ENCODE measurements at regions not wholly inside any gene's neighbourhood (a gene's known extent, or its start where the extent isn't known, plus 50 kb on each side); places are given as distances from the start of the nearest gene placed in this dataset.
"Not testable (repeated sequence)": the region's sequence is repeated elsewhere in the genome, so short reads cannot be mapped to it uniquely, and the experiment has no call there.

DNA sequence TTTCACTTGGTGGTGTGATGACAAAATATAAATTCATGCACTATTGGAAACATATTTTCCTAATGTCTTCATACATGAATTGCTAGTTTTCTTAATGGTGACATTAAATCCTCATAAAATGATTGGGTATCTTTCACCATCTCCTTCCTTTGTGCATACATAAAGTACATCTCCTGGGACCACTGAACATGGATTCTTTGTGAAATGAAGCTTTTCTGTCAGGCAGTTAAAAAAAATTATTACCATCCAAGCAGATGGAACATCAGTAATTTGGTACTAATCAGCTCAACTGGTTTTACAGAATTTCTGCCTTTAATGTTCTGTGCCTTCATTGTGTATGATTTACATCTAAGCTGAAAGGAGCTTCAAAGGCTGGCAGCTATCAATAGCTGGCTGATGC lies 891.7 kb upstream of the SLC10A2 start:
- in situ Hi-C loops (cut with HindIII; ENCODE audit: low sequenced_read_pairs), result loop anchor here (5.0 kb wide), 1 partner anchor 54 kb away; no protein-coding TSS in a partner anchor

GRCh38 chr13:103953859-103954258 lies 887.6 kb upstream of the SLC10A2 start:
- in situ Hi-C loops (cut with HindIII; ENCODE audit: low sequenced_read_pairs), result no loop called here

- in situ Hi-C loops (cut with HindIII; ENCODE audit: low sequenced_read_pairs), result no loop called here
These were observed 886.0 kb upstream of the SLC10A2 start for GRCh38 chr13:103952183-103952582.

DNA sequence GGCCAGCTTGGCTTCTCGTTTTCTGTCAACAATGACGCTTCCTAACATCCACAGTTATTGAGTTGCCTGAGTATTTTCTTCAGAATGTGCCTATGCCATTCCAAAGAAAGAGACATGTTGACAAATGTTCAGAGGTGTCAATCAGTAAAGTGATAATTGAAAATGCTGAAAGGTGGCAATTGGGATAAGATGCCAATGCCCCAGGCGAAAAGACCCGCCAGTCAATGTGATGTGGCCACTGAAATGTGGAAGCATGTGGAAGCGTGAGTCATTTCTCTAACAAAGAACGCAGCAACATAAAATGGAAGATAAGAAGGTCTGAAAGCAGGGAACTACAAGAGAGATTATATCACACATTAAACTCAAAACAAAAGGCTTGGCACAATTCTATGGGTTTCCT lies 882.2 kb upstream of the SLC10A2 start:
- in situ Hi-C loops (cut with HindIII; ENCODE audit: low sequenced_read_pairs), result no loop called here

DNA sequence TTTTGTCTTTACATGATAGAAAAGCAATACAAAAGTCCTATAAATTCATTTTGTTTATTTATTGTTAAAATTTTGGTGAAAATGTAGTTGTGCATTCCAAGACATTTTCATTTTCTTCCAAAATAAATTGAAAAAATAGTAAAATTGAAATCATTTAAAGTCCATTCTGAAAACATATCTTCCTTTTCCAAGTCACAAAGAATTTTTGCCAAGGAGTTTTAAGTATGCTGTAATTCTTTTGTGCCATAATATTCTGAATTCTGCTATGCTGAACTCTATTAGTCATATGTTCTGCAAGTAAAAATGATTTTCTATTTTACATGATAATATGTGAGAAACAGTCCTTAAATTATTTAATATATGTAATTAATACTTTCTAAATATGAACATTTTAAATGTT lies 879.6 kb upstream of the SLC10A2 start:
- in situ Hi-C loops (cut with HindIII; ENCODE audit: low sequenced_read_pairs), result no loop called here

GRCh38 chr13:103941506-103942140 lies 875.4 kb upstream of the SLC10A2 start:
- in situ Hi-C loops (cut with HindIII; ENCODE audit: low sequenced_read_pairs), result no loop called here

GRCh38 chr13:103935117-103935516 lies 868.9 kb upstream of the SLC10A2 start:
- in situ Hi-C loops (cut with HindIII; ENCODE audit: low sequenced_read_pairs), result no loop called here

DNA sequence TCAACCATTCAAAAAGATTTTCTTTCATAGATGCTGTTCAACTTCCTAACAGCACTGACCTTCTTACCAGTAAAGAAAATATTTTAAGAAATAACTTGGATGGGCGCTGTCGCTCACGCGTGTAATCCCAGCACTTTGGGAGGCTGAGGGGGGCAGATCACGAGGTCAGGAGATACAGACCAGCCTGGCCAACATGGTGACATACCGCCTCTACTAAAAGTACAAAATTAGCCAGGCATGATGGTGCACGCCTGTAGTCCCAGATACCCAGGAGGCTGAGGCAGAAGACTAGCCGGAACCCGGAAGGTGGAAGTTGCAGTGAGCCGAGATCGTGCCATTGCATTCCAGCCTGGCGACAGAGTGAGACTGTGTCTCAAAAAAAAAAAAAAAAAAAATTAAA lies 865.7 kb upstream of the SLC10A2 start:
- in situ Hi-C loops (cut with HindIII; ENCODE audit: low sequenced_read_pairs), result no loop called here

DNA sequence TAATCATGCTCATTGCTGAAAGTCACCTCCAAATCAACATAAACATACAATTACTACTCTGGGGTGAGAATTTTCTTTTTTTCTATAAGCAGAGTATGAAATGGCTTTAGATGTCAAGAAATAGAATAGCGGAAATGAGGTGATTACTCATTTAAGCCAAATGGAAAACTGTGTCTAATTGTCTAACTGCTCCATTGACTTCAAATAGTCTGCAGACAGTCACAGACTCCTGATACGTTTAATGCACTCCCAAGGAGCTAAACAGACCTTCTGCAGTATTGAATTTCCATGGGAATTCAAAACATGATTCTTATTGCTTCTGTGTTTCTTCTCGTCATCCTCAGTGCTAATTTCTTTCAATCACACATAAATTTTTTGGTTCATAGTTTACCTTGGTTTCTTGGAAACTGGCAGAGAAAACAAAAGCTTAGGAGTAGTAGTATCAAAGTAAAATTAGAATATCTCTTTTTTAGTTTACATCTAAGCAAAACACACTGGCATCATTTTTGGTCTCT lies 865.2 kb upstream of the SLC10A2 start:
- in situ Hi-C loops (cut with HindIII; ENCODE audit: low sequenced_read_pairs), result no loop called here

GRCh38 chr13:103926118-103926517 lies 859.9 kb upstream of the SLC10A2 start:
- in situ Hi-C loops (cut with HindIII; ENCODE audit: low sequenced_read_pairs), result no loop called here

- in situ Hi-C loops (cut with HindIII; ENCODE audit: low sequenced_read_pairs), result no loop called here
These were observed 842.7 kb upstream of the SLC10A2 start for GRCh38 chr13:103908911-103909310.

GRCh38 chr13:103908274-103908673 lies 842.1 kb upstream of the SLC10A2 start:
- in situ Hi-C loops (cut with HindIII; ENCODE audit: low sequenced_read_pairs), result no loop called here

DNA sequence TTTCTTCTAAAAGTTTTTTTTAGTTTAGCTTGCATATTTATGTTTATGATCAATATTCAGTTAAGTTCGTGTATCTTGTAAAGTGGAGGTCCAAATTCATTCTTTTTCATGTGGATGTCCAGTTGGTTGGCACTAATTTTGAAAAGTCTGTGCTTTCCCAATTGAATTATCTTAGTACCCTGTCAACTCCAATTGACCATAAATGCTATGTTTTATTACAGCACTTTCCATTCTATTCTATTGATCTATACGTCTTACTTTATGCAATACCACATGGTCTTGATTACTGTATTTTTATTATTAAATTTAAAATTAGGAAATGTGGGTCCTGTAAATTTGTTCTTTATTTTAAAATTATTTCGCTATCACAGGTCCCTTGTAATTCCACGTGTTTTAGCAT lies 837.6 kb upstream of the SLC10A2 start:
- in situ Hi-C loops (cut with HindIII; ENCODE audit: low sequenced_read_pairs), result no loop called here

DNA sequence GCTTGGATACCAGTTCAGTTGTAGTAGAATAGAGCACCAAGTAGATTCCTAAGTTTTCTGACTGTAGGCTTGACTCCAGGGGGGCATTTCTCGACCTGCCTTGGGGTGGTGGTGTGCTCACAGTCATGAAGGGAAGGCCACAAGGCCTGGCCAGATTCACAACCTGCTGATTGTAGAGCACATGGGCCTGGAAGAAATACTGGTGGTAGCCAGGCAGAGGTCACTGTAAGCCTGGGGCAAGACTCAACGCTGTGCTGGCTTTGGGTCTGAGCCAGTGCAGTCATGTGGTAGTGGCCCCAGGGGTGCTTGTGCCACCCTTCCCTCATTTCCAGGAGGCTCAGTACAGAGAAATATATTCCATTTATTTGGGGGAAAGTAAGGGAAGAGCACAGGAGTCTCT lies 832.3 kb upstream of the SLC10A2 start:
- in situ Hi-C loops (cut with HindIII; ENCODE audit: low sequenced_read_pairs), result no loop called here

GRCh38 chr13:103895835-103896531 lies 829.8 kb upstream of the SLC10A2 start:
- in situ Hi-C loops (cut with HindIII; ENCODE audit: low sequenced_read_pairs), result no loop called here

GRCh38 chr13:103894626-103895025 lies 828.4 kb upstream of the SLC10A2 start:
- in situ Hi-C loops (cut with HindIII; ENCODE audit: low sequenced_read_pairs), result no loop called here

DNA sequence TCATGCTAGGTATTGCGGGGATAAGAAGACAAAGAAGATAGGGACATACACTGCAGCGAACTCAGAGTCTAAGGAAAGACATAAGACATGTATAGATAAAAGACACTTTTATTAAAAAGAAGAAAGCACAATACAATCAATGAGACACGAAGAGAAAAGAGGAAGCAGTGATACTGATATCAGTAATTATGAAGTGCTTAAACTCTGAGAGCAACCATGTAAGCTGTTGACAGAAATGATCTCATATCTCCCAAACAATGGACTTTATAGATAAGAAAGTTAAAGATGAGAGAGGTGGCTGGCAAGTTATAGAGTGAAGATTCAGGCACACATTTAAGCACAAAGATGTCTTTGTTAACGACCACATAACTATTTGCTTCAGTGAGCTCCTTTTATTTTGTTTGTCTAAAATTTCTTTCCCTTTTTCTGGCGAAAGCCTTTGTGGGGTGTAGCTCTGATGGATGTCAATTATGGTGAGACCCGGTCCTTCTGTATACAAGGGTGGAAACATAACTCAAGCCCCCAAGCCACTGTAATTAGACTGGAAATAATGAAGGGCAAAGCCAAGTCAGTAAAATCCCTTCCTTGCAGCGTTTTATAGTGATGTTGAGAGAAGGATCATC lies 818.0 kb upstream of the SLC10A2 start:
- in situ Hi-C loops (cut with HindIII; ENCODE audit: low sequenced_read_pairs), result no loop called here

DNA sequence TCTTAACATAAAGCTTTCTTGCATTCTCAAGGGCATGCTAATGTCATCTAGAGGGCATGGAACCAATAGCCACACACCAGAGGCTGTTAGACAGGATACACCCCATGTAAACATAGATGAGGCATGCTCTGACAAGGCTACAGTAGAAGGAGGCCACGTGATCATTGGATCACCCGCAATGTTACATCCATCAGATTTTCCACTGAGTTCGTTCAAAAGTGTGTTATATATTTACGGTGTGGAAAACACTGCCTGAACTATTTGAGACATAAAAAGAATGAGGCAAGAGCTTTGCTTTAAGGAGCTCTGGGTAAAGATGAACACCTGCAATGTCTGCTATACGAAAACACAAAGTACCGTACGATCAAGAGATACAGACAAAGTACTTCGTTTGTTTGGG lies 817.5 kb upstream of the SLC10A2 start:
- in situ Hi-C loops (cut with HindIII; ENCODE audit: low sequenced_read_pairs), result no loop called here

DNA sequence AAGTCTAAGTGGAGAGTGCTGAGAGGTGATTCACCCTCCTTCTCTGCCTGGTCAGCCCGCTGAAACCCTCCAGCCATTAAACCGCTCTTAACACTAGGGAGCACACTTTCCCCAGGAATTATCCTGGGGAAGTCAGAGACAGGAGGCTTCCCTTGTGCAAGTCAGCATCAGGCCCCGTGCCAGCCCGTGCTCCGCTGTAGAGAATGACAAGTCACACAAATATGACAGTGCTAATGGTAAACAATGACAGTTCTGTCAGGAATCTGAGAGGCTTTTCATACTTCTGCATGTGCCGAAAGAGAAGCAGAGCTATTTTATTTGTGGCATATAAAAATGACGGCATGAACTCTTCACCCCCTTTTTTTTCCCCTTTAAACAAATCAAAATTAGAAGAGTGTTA lies 816.9 kb upstream of the SLC10A2 start:
- in situ Hi-C loops (cut with HindIII; ENCODE audit: low sequenced_read_pairs), result no loop called here

GRCh38 chr13:103880146-103880545 lies 813.9 kb upstream of the SLC10A2 start:
- in situ Hi-C loops (cut with HindIII; ENCODE audit: low sequenced_read_pairs), result not testable (repeated sequence)

- in situ Hi-C loops (cut with HindIII; ENCODE audit: low sequenced_read_pairs), result no loop called here
These were observed 812.8 kb upstream of the SLC10A2 start for GRCh38 chr13:103878891-103879605.
